ENCODE measurements at regions not wholly inside any gene's neighbourhood (a gene's known extent, or its start where the extent isn't known, plus 50 kb on each side); places are given as distances from the start of the nearest gene placed in this dataset.
"Not testable (repeated sequence)": the region's sequence is repeated elsewhere in the genome, so short reads cannot be mapped to it uniquely, and the experiment has no call there.

GRCh38 chr10:62498271-62498670, 124.1 kb downstream of the ZNF365 start:
- DNase-seq, result no peak

- not testable (repeated sequence) for DNase-seq
These were observed 125.9 kb downstream of the ZNF365 start for GRCh38 chr10:62500116-62500515.

- DNase-seq, result no peak
These were observed 127.4 kb downstream of the ZNF365 start for GRCh38 chr10:62501547-62501946.

GRCh38 chr10:62502995-62503613, 128.9 kb downstream of the ZNF365 start:
- DNase-seq, result no peak

- no peak for DNase-seq
These were observed 129.7 kb downstream of the ZNF365 start for GRCh38 chr10:62503872-62504271.

- no peak for DNase-seq
These were observed 132.2 kb downstream of the ZNF365 start for GRCh38 chr10:62506371-62506770.

- no peak for DNase-seq
These were observed 137.1 kb downstream of the ZNF365 start for GRCh38 chr10:62511238-62511637.

GRCh38 chr10:62511656-62512055, 137.5 kb downstream of the ZNF365 start:
- no peak for DNase-seq

- DNase-seq, result no peak
These were observed 138.7 kb downstream of the ZNF365 start for GRCh38 chr10:62512732-62513475.

GRCh38 chr10:62514079-62514693, 140.0 kb downstream of the ZNF365 start:
- DNase-seq, result no peak

- DNase-seq, result no peak
These were observed 143.1 kb downstream of the ZNF365 start for GRCh38 chr10:62517252-62517651.

GRCh38 chr10:62527019-62527827, 153.1 kb downstream of the ZNF365 start:
- no peak for DNase-seq

GRCh38 chr10:62528441-62528840, 154.3 kb downstream of the ZNF365 start:
- no peak for DNase-seq

- DNase-seq, result no peak
These were observed 155.2 kb downstream of the ZNF365 start for GRCh38 chr10:62529396-62529795.

GRCh38 chr10:62534031-62534430, 159.9 kb downstream of the ZNF365 start:
- DNase-seq, result no peak

- no peak for DNase-seq
These were observed 164.4 kb downstream of the ZNF365 start for GRCh38 chr10:62538606-62539005.

GRCh38 chr10:62540389-62540788, 166.2 kb downstream of the ZNF365 start:
- no peak for DNase-seq

GRCh38 chr10:62541811-62542210, 167.6 kb downstream of the ZNF365 start:
- DNase-seq, result no peak

GRCh38 chr10:62543571-62544355, 169.6 kb downstream of the ZNF365 start:
- DNase-seq, result peak; percentile 20

- no peak for DNase-seq
These were observed 171.2 kb downstream of the ZNF365 start for GRCh38 chr10:62545160-62546066.

All from renal pelvis (tissue), 1 donor.